T-cell (primary cell): ENCODE measurements at regions not wholly inside any gene's neighbourhood (a gene's known extent, or its start where the extent isn't known, plus 50 kb on each side); places are given as distances from the start of the nearest gene placed in this dataset.
"Not testable (repeated sequence)": the region's sequence is repeated elsewhere in the genome, so short reads cannot be mapped to it uniquely, and the experiment has no call there.

ENCODE experiments used
- ATAC-seq, 4 experiments: fragments of 200-7000 bp in 3 of 4; fragments of 150-1000 bp in 1 of 4; cut with Tn5 transposase; replicated peaks in 1 of 4; 1 replicate in 3 of 4; 2 replicates in 1 of 4; pipeline ENCODE4 v1.10.0; 2021; ENCODE audit warnings: moderate library complexity in 3 of 4, mild to moderate bottlenecking in 2 of 4, moderate number of reproducible peaks in 1 of 4
- CTCF ChIA-PET, 2 donors: fragments of 300-600 bp; sonication (Branson Sonifier 250); formaldehyde crosslinking; loops; one replicate each; lab custom pipeline; 2022; ENCODE audit warnings: antibody characterized with exemption in 2 of 2; lab: Charles Lee
- POLR2A ChIA-PET, 2 donors: fragments of 300-600 bp; sonication (Branson Sonifier 250); formaldehyde crosslinking; loops; one replicate each; lab custom pipeline; 2022; ENCODE audit warnings: antibody characterized with exemption in 2 of 2; lab: Charles Lee
- DNase-seq, 35 experiments: peaks; one replicate each; pipeline versions ENCODE4 v3.0.0 to v3.0.0-alpha.2; 2013 to 2023
- H3K27ac ChIP-seq: one replicate; pipeline ENCODE4 v1.5.1; 2013; ENCODE audit warnings: low read length
- H3K27me3 ChIP-seq, 2 experiments: replicated peaks in 1 of 2; 1 replicate in 1 of 2; 2 replicates in 1 of 2; pipeline versions ENCODE4 v1.6.1 to v1.7.0; 2013; ENCODE audit warnings: low read length in 1 of 2, mixed read lengths in 1 of 2; ENCODE audit not compliant: control insufficient read depth in 2 of 2, insufficient read depth in 2 of 2; ENCODE audit errors: extremely low read depth in 1 of 2
- H3K36me3 ChIP-seq, 2 donors: 1 replicate in 1 of 2; 2 replicates in 1 of 2; pipeline versions ENCODE4 v1.6.1 to v1.7.0; 2013; ENCODE audit warnings: low read length in 1 of 2; ENCODE audit not compliant: control insufficient read depth in 2 of 2, insufficient read depth in 1 of 2; ENCODE audit errors: extremely low read depth in 1 of 2
- H3K4me1 ChIP-seq, 2 experiments: 1 replicate in 1 of 2; 2 replicates in 1 of 2; pipeline versions ENCODE4 v1.6.1 to v1.7.0; 2013; ENCODE audit warnings: low read length in 2 of 2, mixed read lengths in 1 of 2; ENCODE audit not compliant: insufficient read depth in 2 of 2, control insufficient read depth in 1 of 2; ENCODE audit errors: extremely low read depth in 1 of 2
- H3K4me3 ChIP-seq, 2 donors: 1 replicate in 1 of 2; 2 replicates in 1 of 2; pipeline versions ENCODE4 v1.5.1 to v1.7.0; 2013; ENCODE audit warnings: mild to moderate bottlenecking in 2 of 2, low read length in 1 of 2, moderate library complexity in 1 of 2; ENCODE audit not compliant: control insufficient read depth in 1 of 2; ENCODE audit errors: extremely low read depth in 1 of 2
- H3K9me3 ChIP-seq: 2 replicates; pipeline ENCODE4 v1.7.0; 2013
- H3K27ac Mint-ChIP-seq, 2 donors: one replicate each; pipeline ENCODE4 v1.8.0; 2020 to 2021; ENCODE audit warnings: mild to moderate bottlenecking in 2 of 2, mixed read lengths in 2 of 2
- H3K27me3 Mint-ChIP-seq, 2 donors: one replicate each; pipeline ENCODE4 v1.8.0; 2021 to 2022; ENCODE audit warnings: mixed read lengths in 2 of 2
- H3K36me3 Mint-ChIP-seq: one replicate; pipeline ENCODE4 v1.8.0; 2021; ENCODE audit warnings: mixed read lengths
- H3K4me1 Mint-ChIP-seq, 3 donors: one replicate each; pipeline ENCODE4 v1.8.0; 2020 to 2022; ENCODE audit warnings: mixed read lengths in 3 of 3, mild to moderate bottlenecking in 1 of 3
- H3K4me3 Mint-ChIP-seq, 3 donors: one replicate each; pipeline ENCODE4 v1.8.0; 2020 to 2022; ENCODE audit warnings: mild to moderate bottlenecking in 3 of 3, mixed read lengths in 3 of 3, moderate library complexity in 3 of 3
- H3K9me3 Mint-ChIP-seq, 3 donors: one replicate each; pipeline ENCODE4 v1.8.0; 2020 to 2022; ENCODE audit warnings: mixed read lengths in 3 of 3
- WGBS: methylation state at CpG from one replicate; pipeline ENCODE4 v1.1.5; 2013; ENCODE audit warnings: missing lambda C conversion rate; ENCODE audit not compliant: insufficient coverage; 5-methylcytosine and 5-hydroxymethylcytosine counted together

DNA sequence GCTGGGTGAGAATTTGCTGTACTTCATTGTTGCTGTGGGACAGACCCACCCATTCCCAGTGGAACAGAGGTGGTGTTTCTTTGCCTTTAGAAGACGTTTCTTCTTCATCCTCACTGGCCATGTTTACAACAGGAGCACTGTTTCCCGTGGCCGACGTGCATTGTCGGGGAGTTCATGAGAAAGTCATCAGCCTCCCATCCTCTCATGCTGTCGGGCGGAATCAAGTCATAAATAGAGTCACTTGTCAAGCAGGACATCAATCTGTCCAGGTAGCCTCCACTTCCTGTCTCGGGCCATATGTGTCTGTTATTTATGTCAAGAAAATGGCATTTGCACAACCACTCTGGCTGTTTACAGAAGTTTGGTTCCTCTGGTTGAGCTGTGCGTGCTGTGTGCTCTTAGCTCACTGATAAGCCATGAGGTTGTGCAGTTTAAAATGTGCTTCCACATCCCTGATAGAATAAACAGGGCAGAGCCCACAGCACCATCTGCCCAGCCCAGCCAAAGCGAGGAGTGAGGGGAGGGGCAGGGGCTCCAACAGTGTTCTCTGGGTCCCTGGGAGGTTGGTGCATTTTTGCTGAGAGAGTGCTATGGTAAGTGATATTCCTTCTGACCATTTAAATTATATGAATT is 401.9 kb upstream of the IRX2 start:
- H3K4me1 Mint-ChIP-seq = no peaks in the 10 kb centered on the region
- ATAC-seq = no peak
- peaks cover 5 to 15% (median 10%) of the 10 kb centered on the region in 3 donors for H3K9me3 Mint-ChIP-seq
- ChIA-PET POLR2A (no interaction called here), CTCF (no interaction called here)
- H3K36me3 Mint-ChIP-seq = no peaks in the 10 kb centered on the region
- no peak overlapping the region for H3K4me3 Mint-ChIP-seq
- H3K36me3 ChIP-seq = no peaks in the 10 kb centered on the region
- WGBS = 46% methylated on average over 7 of the region's 10 CpGs
- DNase-seq = no peak
- H3K4me1 ChIP-seq = no peaks in the 10 kb centered on the region
- H3K27ac ChIP-seq = no peak overlapping the region
- H3K27ac Mint-ChIP-seq = no peak overlapping the region
- H3K27me3 ChIP-seq = peaks cover 2% of the 10 kb centered on the region in 2 experiments
- no peaks in the 10 kb centered on the region for H3K9me3 ChIP-seq
- H3K27me3 Mint-ChIP-seq = peaks cover 0 to 12% of the 10 kb centered on the region in 2 donors
- H3K4me3 ChIP-seq = no peak overlapping the region

DNA sequence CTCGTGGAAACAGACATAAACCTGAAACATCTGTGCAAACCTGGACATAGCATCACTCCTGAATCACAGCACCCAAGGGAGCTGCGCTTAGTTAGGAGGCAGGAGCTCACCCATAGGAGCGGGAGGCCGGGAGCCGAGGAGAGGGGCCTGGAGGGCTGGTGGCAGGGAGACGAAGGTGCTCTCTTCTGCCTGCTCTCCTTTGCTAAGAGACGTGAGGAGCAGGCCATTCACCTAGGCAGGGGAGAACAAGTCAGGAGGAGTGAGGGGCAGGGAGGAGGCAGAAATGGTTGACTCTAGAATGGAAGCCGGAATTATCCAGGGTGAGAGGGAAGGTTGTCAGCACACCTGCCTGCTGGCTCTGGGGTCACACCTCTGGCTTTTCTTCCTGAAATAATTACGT is 398.4 kb upstream of the IRX2 start:
- H3K9me3 ChIP-seq = no peaks in the 10 kb centered on the region
- no peak overlapping the region for H3K4me3 Mint-ChIP-seq
- no peak overlapping the region for H3K27ac ChIP-seq
- H3K4me1 Mint-ChIP-seq = no peaks in the 10 kb centered on the region
- no peak for DNase-seq
- no peak for ATAC-seq
- H3K27ac Mint-ChIP-seq = no peak overlapping the region
- H3K36me3 ChIP-seq = no peaks in the 10 kb centered on the region
- H3K36me3 Mint-ChIP-seq = no peaks in the 10 kb centered on the region
- ChIA-PET CTCF (no interaction called here), POLR2A (no interaction called here)
- H3K27me3 ChIP-seq = peaks cover 2% of the 10 kb centered on the region in 2 experiments
- no peak overlapping the region for H3K4me3 ChIP-seq
- H3K9me3 Mint-ChIP-seq = peaks cover 5 to 15% (median 10%) of the 10 kb centered on the region in 3 donors
- WGBS = 89% methylated on average over 9 of the region's 9 CpGs
- H3K27me3 Mint-ChIP-seq = peaks cover 0 to 14% of the 10 kb centered on the region in 2 donors
- H3K4me1 ChIP-seq = no peaks in the 10 kb centered on the region

DNA sequence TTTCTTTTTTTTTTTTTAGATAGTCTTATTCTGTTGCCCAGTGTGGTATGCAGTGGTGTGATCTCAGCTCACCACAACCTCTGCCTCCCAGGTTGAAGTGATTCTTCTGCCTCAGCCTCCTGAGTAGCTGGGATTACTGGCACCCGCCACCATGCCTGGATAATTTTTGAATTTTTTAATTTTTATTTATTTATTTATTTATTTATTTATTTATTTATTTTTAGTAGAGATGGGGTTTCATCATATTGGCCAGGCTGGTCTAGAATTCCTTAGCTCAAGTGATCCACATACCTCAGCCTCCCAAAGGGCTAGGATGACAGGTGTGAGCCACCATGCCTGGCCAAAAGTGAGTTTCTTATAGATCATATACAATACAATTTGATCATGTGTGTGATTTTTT is 395.9 kb upstream of the IRX2 start:
- H3K4me1 ChIP-seq, H3K36me3 Mint-ChIP-seq, DNase-seq, H3K9me3 ChIP-seq, H3K27me3 ChIP-seq, H3K4me1 Mint-ChIP-seq, CTCF ChIA-PET, H3K4me3 ChIP-seq, H3K27ac ChIP-seq, ATAC-seq, H3K27ac Mint-ChIP-seq, H3K36me3 ChIP-seq, POLR2A ChIA-PET, H3K4me3 Mint-ChIP-seq: not testable (repeated sequence)
- no CpG with 5 or more reads among the region's 1 CpG for WGBS
- peaks cover 0 to 14% of the 10 kb centered on the region in 2 donors for H3K27me3 Mint-ChIP-seq
- H3K9me3 Mint-ChIP-seq = peaks cover 5 to 15% (median 9%) of the 10 kb centered on the region in 3 donors

DNA sequence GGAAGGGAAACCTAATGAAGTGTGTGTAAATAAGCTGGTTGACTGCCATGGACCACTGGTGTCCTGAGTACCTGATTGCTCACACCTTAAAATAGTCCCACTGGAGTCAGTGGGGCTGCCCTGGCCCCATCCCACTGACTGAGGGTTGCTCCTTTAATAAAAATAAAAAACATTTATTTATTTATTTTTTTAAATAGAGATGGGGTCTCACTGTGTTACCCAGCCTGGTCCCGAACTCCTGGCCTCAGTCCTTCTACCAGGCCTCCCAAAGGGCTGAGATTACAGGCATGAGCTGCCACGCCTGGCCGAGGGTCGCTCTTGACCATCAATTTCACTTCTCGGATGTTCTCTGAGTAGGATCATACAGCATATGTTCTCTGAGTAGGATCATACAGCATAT is 394.2 kb upstream of the IRX2 start:
- Mint-ChIP-seq H3K4me1 (no peaks in the 10 kb centered on the region), H3K36me3 (no peaks in the 10 kb centered on the region), H3K27ac (no peak overlapping the region), H3K9me3 (peaks cover 0 to 24% (median 5%) of the 10 kb centered on the region in 3 donors), H3K27me3 (peaks cover 0 to 14% of the 10 kb centered on the region in 2 donors), H3K4me3 (no peak overlapping the region)
- ChIA-PET CTCF (no interaction called here), POLR2A (no interaction called here)
- H3K36me3 ChIP-seq = no peaks in the 10 kb centered on the region
- H3K9me3 ChIP-seq = no peaks in the 10 kb centered on the region
- 80% methylated on average over 3 of the region's 5 CpGs for WGBS
- H3K27ac ChIP-seq = no peak overlapping the region
- H3K4me1 ChIP-seq = no peaks in the 10 kb centered on the region
- no peak overlapping the region for H3K4me3 ChIP-seq
- DNase-seq = no peak
- no peak for ATAC-seq
- H3K27me3 ChIP-seq = peaks cover 0 to 2% of the 10 kb centered on the region in 2 experiments

DNA sequence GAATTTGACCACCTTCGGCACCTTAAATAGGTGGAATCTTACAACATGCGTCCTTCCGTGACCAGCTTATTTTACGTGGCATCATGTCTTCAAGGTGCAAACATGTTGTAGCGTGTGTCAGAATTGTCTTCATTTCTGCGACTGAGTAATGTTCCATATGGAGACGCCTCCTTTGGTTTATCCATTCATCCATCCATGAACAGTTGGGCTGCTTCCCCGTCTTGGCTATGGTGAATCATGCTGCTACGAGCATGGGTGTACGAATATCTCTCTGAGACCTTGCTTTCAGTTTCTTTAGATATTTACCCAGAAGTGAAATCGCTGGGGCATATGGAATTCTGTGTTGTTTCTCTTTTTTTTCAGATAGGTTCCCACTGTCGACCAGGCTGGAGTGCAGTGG is 391.9 kb upstream of the IRX2 start:
- POLR2A ChIA-PET = no interaction called here
- WGBS = 86% methylated on average over 10 of the region's 12 CpGs
- CTCF ChIA-PET = no interaction called here

DNA sequence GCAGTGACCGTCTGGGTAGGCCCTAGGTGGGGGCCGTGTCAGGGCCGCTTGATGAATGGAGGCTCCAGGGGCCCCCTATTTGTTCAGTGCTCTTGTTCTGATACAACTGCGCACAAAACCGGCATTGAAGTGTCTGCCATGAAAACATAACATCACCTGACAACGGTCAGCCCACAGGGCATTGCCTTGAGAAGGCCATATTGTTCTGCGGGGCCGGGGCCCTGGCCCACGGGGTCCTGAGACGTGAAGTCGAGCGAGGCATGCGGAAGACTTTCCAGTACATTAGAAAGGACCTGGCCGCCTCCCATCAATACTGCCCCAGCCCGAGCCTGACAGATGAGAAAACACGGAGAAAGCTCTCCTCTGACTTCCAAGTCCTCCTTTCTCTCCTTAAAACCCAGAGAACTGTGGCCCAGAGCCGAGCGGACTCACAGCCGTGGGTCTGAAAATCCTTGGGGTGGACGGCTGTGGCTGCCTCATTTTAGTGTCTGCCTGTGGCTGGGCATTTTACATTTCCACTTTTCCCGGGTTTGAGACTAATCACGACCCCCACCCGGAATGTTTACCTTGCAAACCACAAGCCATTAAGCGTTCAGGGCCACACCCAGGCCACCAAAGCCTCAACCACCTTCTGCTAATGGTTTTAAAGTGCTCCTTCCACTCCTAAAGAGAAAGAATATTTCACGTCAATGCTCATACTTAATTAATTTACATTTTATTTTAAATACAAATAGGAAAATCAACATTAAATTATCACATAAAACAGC is 391.0 kb upstream of the IRX2 start:
- Mint-ChIP-seq H3K4me3 (no peak overlapping the region), H3K27ac (no peak overlapping the region), H3K4me1 (no peaks in the 10 kb centered on the region), H3K27me3 (no peaks in the 10 kb centered on the region), H3K36me3 (no peaks in the 10 kb centered on the region), H3K9me3 (peaks cover 0 to 19% (median 5%) of the 10 kb centered on the region in 3 donors)
- Histone ChIP-seq H3K27me3 (peaks cover 0 to 2% of the 10 kb centered on the region in 2 experiments), H3K4me3 (no peak overlapping the region), H3K27ac (no peak overlapping the region), H3K36me3 (no peaks in the 10 kb centered on the region), H3K4me1 (no peaks in the 10 kb centered on the region), H3K9me3 (no peaks in the 10 kb centered on the region)
- ATAC-seq (no peak), DNase-seq (no peak)
- ChIA-PET POLR2A (no interaction called here), CTCF (no interaction called here)
- WGBS = 81% methylated on average over 21 of the region's 25 CpGs

More for the DNA sequence above, 391.9 kb upstream of the IRX2 start:
- no peak for ATAC-seq
- H3K36me3 Mint-ChIP-seq = no peaks in the 10 kb centered on the region
- no peak overlapping the region for H3K4me3 ChIP-seq
- H3K27me3 Mint-ChIP-seq = peaks cover 0 to 2% of the 10 kb centered on the region in 2 donors
- H3K36me3 ChIP-seq = no peaks in the 10 kb centered on the region
- peaks cover 0 to 2% of the 10 kb centered on the region in 2 experiments for H3K27me3 ChIP-seq
- no peaks in the 10 kb centered on the region for H3K9me3 ChIP-seq
- H3K27ac ChIP-seq = no peak overlapping the region
- H3K4me1 ChIP-seq = no peaks in the 10 kb centered on the region
- no peak overlapping the region for H3K4me3 Mint-ChIP-seq
- H3K27ac Mint-ChIP-seq = no peak overlapping the region
- peaks cover 0 to 19% (median 5%) of the 10 kb centered on the region in 3 donors for H3K9me3 Mint-ChIP-seq
- no peak for DNase-seq
- H3K4me1 Mint-ChIP-seq = no peaks in the 10 kb centered on the region
